IMR-90 (cell line): ENCODE measurements at regions not wholly inside any gene's neighbourhood (a gene's known extent, or its start where the extent isn't known, plus 50 kb on each side); places are given as distances from the start of the nearest gene placed in this dataset.

Experiments
- ATAC-seq: fragments of 200-7000 bp; cut with Tn5 transposase; 2 replicates; pipeline ENCODE4 v1.9.1; 2020; ENCODE audit warnings: low read depth, mild to moderate bottlenecking, moderate library complexity
- BruUV-seq: library from RNA; stranded (reverse); fragments of 400-500 nt; replicated peaks from 2 replicates; lab custom pipeline; 2021; lab: Mats Ljungman, UMichigan
- CTCF ChIA-PET: fragments of 300-600 bp; formaldehyde crosslinking; extraction: SDS; loops from one replicate; lab custom pipeline; 2021; ENCODE audit warnings: antibody characterized with exemption; lab: Yijun Ruan, JAX
- POLR2A ChIA-PET: fragments of 300-600 bp; sonication (Branson Sonifier 250); formaldehyde crosslinking; loops from one replicate; lab custom pipeline; 2022; ENCODE audit warnings: antibody characterized with exemption; ENCODE audit not compliant: unreplicated experiment; lab: Charles Lee
- DNase-seq: peaks from one replicate; pipeline ENCODE4 v3.0.0; 2013
- H2AFZ ChIP-seq: replicated peaks from 2 replicates; pipeline ENCODE3; 2013; ENCODE audit warnings: low read length, mild to moderate bottlenecking; ENCODE audit not compliant: poor library complexity
- H2AK5ac ChIP-seq: 2 replicates; pipeline ENCODE4 v1.6.1; 2013; ENCODE audit warnings: low read depth, low read length, inconsistent platforms
- H2AK9ac ChIP-seq: replicated peaks from 2 replicates; pipeline ENCODE3; 2013; ENCODE audit warnings: mild to moderate bottlenecking, low read depth, low read length, moderate library complexity; ENCODE audit not compliant: poor library complexity
- H2BK120ac ChIP-seq: 2 replicates; pipeline ENCODE4 v1.6.1; 2013; ENCODE audit warnings: low read depth, low read length, inconsistent platforms
- H2BK15ac ChIP-seq: 3 replicates; pipeline ENCODE4 v1.6.1; 2013; ENCODE audit warnings: low read depth, low read length, inconsistent platforms
- H2BK20ac ChIP-seq: 2 replicates; pipeline ENCODE4 v1.6.1; 2013; ENCODE audit warnings: low read depth, mild to moderate bottlenecking, inconsistent platforms, low read length, moderate library complexity
- H2BK5ac ChIP-seq: 2 replicates; pipeline ENCODE4 v1.6.1; 2013; ENCODE audit warnings: mild to moderate bottlenecking, low read depth, low read length, inconsistent platforms; ENCODE audit not compliant: poor library complexity, severe bottlenecking
- H3K14ac ChIP-seq: replicated peaks from 2 replicates; pipeline ENCODE4 v1.6.1; 2013; ENCODE audit warnings: low read depth, low read length, inconsistent platforms
- H3K18ac ChIP-seq: 2 replicates; pipeline ENCODE4 v1.6.1; 2013; ENCODE audit warnings: low read depth, low read length, control low read depth
- H3K23ac ChIP-seq: 2 replicates; pipeline ENCODE4 v1.6.1; 2013; ENCODE audit warnings: low read depth, low read length, inconsistent platforms
- H3K27ac ChIP-seq: 2 replicates; pipeline ENCODE4 v1.5.1; 2013; ENCODE audit warnings: mild to moderate bottlenecking, control low read depth, low read length; ENCODE audit not compliant: insufficient read depth
- H3K27me3 ChIP-seq: 2 replicates; pipeline ENCODE4 v1.6.1; 2013; ENCODE audit warnings: low read length; ENCODE audit not compliant: control insufficient read depth, insufficient read depth
- H3K36me3 ChIP-seq: 2 replicates; pipeline ENCODE4 v1.6.1; 2013; ENCODE audit warnings: low read length, mixed read lengths; ENCODE audit not compliant: control insufficient read depth, insufficient read depth
- H3K4ac ChIP-seq: 2 replicates; pipeline ENCODE4 v1.6.1; 2013; ENCODE audit warnings: low read depth, low read length, inconsistent platforms
- H3K4me1 ChIP-seq: 2 replicates; pipeline ENCODE4 v1.6.1; 2013; ENCODE audit warnings: low read length, mixed read lengths; ENCODE audit not compliant: control insufficient read depth, insufficient read depth
- H3K4me2 ChIP-seq: 2 replicates; pipeline ENCODE4 v1.6.1; 2013; ENCODE audit warnings: low read depth, mild to moderate bottlenecking, control low read depth, low read length, moderate library complexity
- H3K4me3 ChIP-seq: 2 replicates; pipeline ENCODE4 v1.5.1; 2013; ENCODE audit warnings: low read depth, mild to moderate bottlenecking, control low read depth, low read length, moderate library complexity; ENCODE audit not compliant: insufficient read depth
- H3K56ac ChIP-seq: 2 replicates; pipeline ENCODE4 v1.6.1; 2013; ENCODE audit warnings: low read length, inconsistent platforms; ENCODE audit not compliant: insufficient read depth; ENCODE audit errors: extremely low read depth
- H3K79me1 ChIP-seq, 2 experiments: 2 replicates each; pipeline ENCODE4 v1.6.1; 2013; ENCODE audit warnings: low read length in 2 of 2, inconsistent platforms in 1 of 2, low read depth in 1 of 2
- H3K9ac ChIP-seq: 2 replicates; pipeline ENCODE4 v1.6.1; 2013; ENCODE audit warnings: low read depth, low read length, control low read depth
- H3K9me1 ChIP-seq: 2 replicates; pipeline ENCODE4 v1.6.1; 2013; ENCODE audit warnings: low read length, inconsistent platforms; ENCODE audit not compliant: insufficient read depth
- H3K9me3 ChIP-seq: 2 replicates; pipeline ENCODE4 v1.6.1; 2013; ENCODE audit warnings: low read length; ENCODE audit not compliant: control insufficient read depth, insufficient read depth
- H4K20me1 ChIP-seq: 2 replicates; pipeline ENCODE4 v1.6.1; 2013; ENCODE audit warnings: low read length, inconsistent platforms; ENCODE audit not compliant: insufficient read depth
- H4K5ac ChIP-seq: 2 replicates; pipeline ENCODE4 v1.6.1; 2013; ENCODE audit warnings: mild to moderate bottlenecking, low read depth, low read length, control low read depth
- H4K8ac ChIP-seq, 2 experiments: 2 replicates each; pipeline ENCODE4 v1.6.1; 2013; ENCODE audit warnings: low read depth in 2 of 2, low read length in 2 of 2, control low read depth in 1 of 2, inconsistent platforms in 1 of 2
- H4K91ac ChIP-seq: 2 replicates; pipeline ENCODE4 v1.6.1; 2013; ENCODE audit warnings: low read depth, low read length, inconsistent platforms; ENCODE audit not compliant: insufficient read depth
- BHLHE40 ChIP-seq: fragments of 150-350 bp; IDR thresholded peaks from 2 replicates; pipeline ENCODE4 v1.6.1; 2016; ENCODE audit warnings: mild to moderate bottlenecking, low read depth, low read length
- CEBPB ChIP-seq: IDR thresholded peaks from 2 replicates; pipeline ENCODE4 v1.6.1; 2012; ENCODE audit warnings: low read depth, low read length, improper control_type of control experiment
- CHD1 ChIP-seq: IDR thresholded peaks from 2 replicates; pipeline ENCODE4 v1.6.1; 2012; ENCODE audit warnings: low read depth, low read length, improper control_type of control experiment
- ELK1 ChIP-seq: fragments of 150-350 bp; IDR thresholded peaks from 2 replicates; pipeline ENCODE4 v1.6.1; 2016; ENCODE audit warnings: low read depth, mild to moderate bottlenecking, low read length, moderate library complexity, borderline replicate concordance
- MAFK ChIP-seq: IDR thresholded peaks from 2 replicates; pipeline ENCODE4 v1.6.1; 2012; ENCODE audit warnings: low read depth, low read length, improper control_type of control experiment
- MAZ ChIP-seq: IDR thresholded peaks from 2 replicates; pipeline ENCODE4 v1.6.1; 2012; ENCODE audit warnings: low read depth, mild to moderate bottlenecking, low read length, improper control_type of control experiment, moderate library complexity, borderline replicate concordance
- MXI1 ChIP-seq: IDR thresholded peaks from 2 replicates; pipeline ENCODE4 v1.6.1; 2012; ENCODE audit warnings: low read depth, mild to moderate bottlenecking, low read length, moderate library complexity, borderline replicate concordance
- NFE2L2 ChIP-seq: fragments of 150-350 bp; IDR thresholded peaks from 2 replicates; pipeline ENCODE4 v1.6.1; 2016; ENCODE audit warnings: low read depth, mild to moderate bottlenecking, low read length
- POLR2A ChIP-seq: IDR thresholded peaks from 2 replicates; pipeline ENCODE4 v1.6.1; 2012; ENCODE audit warnings: mild to moderate bottlenecking, low read depth, low read length
- RAD21 ChIP-seq: IDR thresholded peaks from 2 replicates; pipeline ENCODE4 v1.6.1; 2012; ENCODE audit warnings: low read length, improper control_type of control experiment
- RCOR1 ChIP-seq: IDR thresholded peaks from 2 replicates; pipeline ENCODE4 v1.6.1; 2012; ENCODE audit warnings: mild to moderate bottlenecking, low read length, improper control_type of control experiment; ENCODE audit not compliant: insufficient replicate concordance
- RFX5 ChIP-seq: IDR thresholded peaks from 2 replicates; pipeline ENCODE4 v1.8.0; 2012; ENCODE audit warnings: low read depth, mild to moderate bottlenecking, low read length, moderate library complexity
- WGBS, 2 experiments: methylation state at CpG; one replicate each; pipeline versions ENCODE4 v1.1.5 to v1.1.7; 2013; ENCODE audit warnings: missing lambda C conversion rate in 2 of 2; ENCODE audit not compliant: insufficient read length in 1 of 2; ENCODE audit errors: extremely low coverage in 2 of 2; 5-methylcytosine and 5-hydroxymethylcytosine counted together
- dilution Hi-C: fragments of 300-500 bp; cut with HindIII; formaldehyde crosslinking; loops from one replicate; pipeline ENCODE4 v1.14.3; 2018; ENCODE audit warnings: low sequenced_read_pairs; ENCODE audit not compliant: unreplicated experiment
- in situ Hi-C: fragments of 300-500 bp; cut with MboI; formaldehyde crosslinking; loops from 3 replicates; pipeline ENCODE4 v1.14.3; 2019; ENCODE audit warnings: low sequenced_read_pairs, inconsistent platforms, mixed read lengths
- intact Hi-C: fragments of 100-400 bp; cut with micrococcal nuclease; formaldehyde crosslinking; loops from 2 replicates; pipeline ENCODE4 v1.10.0; 2022

GRCh38 chr21:32140604-32141317 lies 138.1 kb downstream of the MIS18A start:
- H4K20me1 ChIP-seq: no peaks in the 10 kb centered on the region
- in situ Hi-C loops (no loop called here), dilution Hi-C loops (no loop called here), intact Hi-C loops (no loop called here)
- H3K4me3 ChIP-seq: no peak overlapping the region
- H3K9me3 ChIP-seq: no peaks in the 10 kb centered on the region
- no peak overlapping the region for H3K14ac ChIP-seq
- H4K8ac ChIP-seq: no peak overlapping the region
- no peak overlapping the region for H3K4ac ChIP-seq
- H2AK5ac ChIP-seq: no peak overlapping the region
- peaks cover 9% of the 10 kb centered on the region; the same call in 1 of the 2 replicates for H3K27me3 ChIP-seq
- no peak overlapping the region for H2BK120ac ChIP-seq
- no peak overlapping the region for H2BK15ac ChIP-seq
- no peak overlapping the region for H2AFZ ChIP-seq
- H3K9ac ChIP-seq: no peak overlapping the region
- no peak overlapping the region for H3K4me2 ChIP-seq
- no TSS peak for BruUV-seq
- ChIA-PET CTCF (interaction anchor here (1.0 kb wide), 1 partner anchor 45 kb away, joined by 6 read pairs; no protein-coding TSS in a partner anchor), POLR2A (no interaction called here)
- DNase-seq: no peak
- H3K36me3 ChIP-seq: no peaks in the 10 kb centered on the region
- no peak overlapping the region for H2BK5ac ChIP-seq
- no peaks in the 10 kb centered on the region for H3K9me1 ChIP-seq
- TF ChIP-seq ELK1 (no peak), CHD1 (no peak), RFX5 (no peak), CEBPB (no peak), MAZ (no peak), MAFK (no peak), NFE2L2 (no peak), RCOR1 (no peak), RAD21 (no peak), POLR2A (no peak), MXI1 (no peak), BHLHE40 (no peak)
- H3K18ac ChIP-seq: no peak overlapping the region
- no peak overlapping the region for H2BK20ac ChIP-seq
- H3K27ac ChIP-seq: no peak overlapping the region
- H4K91ac ChIP-seq: no peak overlapping the region
- no peak overlapping the region for H3K56ac ChIP-seq
- no CpG with 5 or more reads among the region's 9 CpGs for WGBS, 2 experiments
- no peak overlapping the region for H2AK9ac ChIP-seq
- no peak overlapping the region for H4K5ac ChIP-seq
- no peak overlapping the region for H3K23ac ChIP-seq
- H3K79me1 ChIP-seq: no peaks in the 10 kb centered on the region
- no peaks in the 10 kb centered on the region for H3K4me1 ChIP-seq
- no peak for ATAC-seq
